ENCODE measurements at regions not wholly inside any gene's neighbourhood (a gene's known extent, or its start where the extent isn't known, plus 50 kb on each side); places are given as distances from the start of the nearest gene placed in this dataset.

DNA sequence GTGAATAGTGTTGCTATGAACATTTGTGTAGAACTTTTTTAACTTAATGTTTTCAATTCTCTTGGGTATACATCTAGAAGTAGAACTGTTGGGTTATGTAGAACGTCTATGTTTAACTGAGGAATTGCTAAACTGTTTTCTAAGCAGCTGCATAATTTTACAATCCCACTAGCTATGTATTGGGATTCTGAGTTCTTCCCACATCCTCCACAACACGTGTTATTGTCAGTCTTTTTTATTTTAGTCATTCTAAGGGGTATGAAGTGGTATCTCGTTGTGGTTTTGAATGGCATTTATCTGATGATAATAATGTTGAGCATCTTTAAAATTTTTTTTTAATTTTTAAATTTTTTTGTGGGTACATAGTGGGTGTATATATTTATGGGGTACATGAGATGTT is 55.0 kb upstream of the NPHP3 start:
- Histone ChIP-seq H3K79me2 (ENCODE audit: insufficient read depth, low read length) (no peaks in the 10 kb centered on the region), H2AFZ (ENCODE audit: low read length) (no peak overlapping the region), H3K36me3 (ENCODE audit: insufficient read depth, low read length) (no peaks in the 10 kb centered on the region), H3K27ac (ENCODE audit: low read depth, low read length) (no peak overlapping the region), H4K20me1 (ENCODE audit: insufficient read depth, low read length) (no peaks in the 10 kb centered on the region), H3K4me3 (ENCODE audit: insufficient read depth, low read length) (no peak overlapping the region), H3K4me1 (ENCODE audit: insufficient read depth, low read length) (no peaks in the 10 kb centered on the region), H3K4me2 (ENCODE audit: insufficient read depth, low read length) (no peak overlapping the region), H3K27me3 (ENCODE audit: insufficient read depth, low read length) (no peaks in the 10 kb centered on the region), H3K9me3 (ENCODE audit: low read depth, low read length) (no peaks in the 10 kb centered on the region)
- TF ChIP-seq CTCF (IDR thresholded peaks at IDR 0.05; ENCODE audit: extremely low read depth, low read depth, low read length) = no peak
- no peak for DNase-seq (ENCODE audit: insufficient read length, low spot score, missing footprints)

DNA sequence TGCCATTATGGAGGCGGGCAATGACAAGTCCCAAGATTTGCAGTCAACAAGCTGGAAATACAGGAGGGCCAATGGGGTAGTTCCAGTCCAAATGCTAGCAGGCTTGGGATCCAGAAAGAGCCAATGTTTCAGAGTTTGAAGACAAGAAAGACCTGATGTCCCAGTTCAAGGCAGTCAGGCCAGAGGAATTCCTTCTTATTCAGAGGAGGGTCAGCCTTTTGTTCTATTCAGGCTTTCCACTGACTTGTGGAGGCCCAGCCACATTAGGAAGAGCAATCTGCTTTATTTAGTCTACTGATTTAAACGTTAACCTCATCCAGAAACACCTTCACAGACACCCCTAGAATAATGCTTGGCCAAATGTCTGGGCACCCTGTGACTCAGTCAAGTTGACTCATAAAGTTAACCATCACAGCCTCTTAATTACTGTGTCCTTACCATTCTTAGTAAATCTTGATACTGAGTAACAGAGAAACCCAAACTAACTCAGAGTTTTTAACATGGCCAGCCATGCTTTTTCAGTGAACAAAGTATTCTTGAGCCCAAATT is 50.9 kb upstream of the NPHP3 start:
- Histone ChIP-seq H3K79me2 (ENCODE audit: insufficient read depth, low read length) (no peaks in the 10 kb centered on the region), H3K4me3 (ENCODE audit: insufficient read depth, low read length) (no peak overlapping the region), H3K4me1 (ENCODE audit: insufficient read depth, low read length) (no peaks in the 10 kb centered on the region), H3K4me2 (ENCODE audit: insufficient read depth, low read length) (no peak overlapping the region), H2AFZ (ENCODE audit: low read length) (no peak overlapping the region), H3K36me3 (ENCODE audit: insufficient read depth, low read length) (no peaks in the 10 kb centered on the region), H3K27ac (ENCODE audit: low read depth, low read length) (no peak overlapping the region), H3K9me3 (ENCODE audit: low read depth, low read length) (no peaks in the 10 kb centered on the region), H3K27me3 (ENCODE audit: insufficient read depth, low read length) (no peaks in the 10 kb centered on the region), H4K20me1 (ENCODE audit: insufficient read depth, low read length) (no peaks in the 10 kb centered on the region)
- DNase-seq (ENCODE audit: insufficient read length, low spot score, missing footprints) = no peak
- TF ChIP-seq CTCF (IDR thresholded peaks at IDR 0.05; ENCODE audit: extremely low read depth, low read depth, low read length) = no peak

DNA sequence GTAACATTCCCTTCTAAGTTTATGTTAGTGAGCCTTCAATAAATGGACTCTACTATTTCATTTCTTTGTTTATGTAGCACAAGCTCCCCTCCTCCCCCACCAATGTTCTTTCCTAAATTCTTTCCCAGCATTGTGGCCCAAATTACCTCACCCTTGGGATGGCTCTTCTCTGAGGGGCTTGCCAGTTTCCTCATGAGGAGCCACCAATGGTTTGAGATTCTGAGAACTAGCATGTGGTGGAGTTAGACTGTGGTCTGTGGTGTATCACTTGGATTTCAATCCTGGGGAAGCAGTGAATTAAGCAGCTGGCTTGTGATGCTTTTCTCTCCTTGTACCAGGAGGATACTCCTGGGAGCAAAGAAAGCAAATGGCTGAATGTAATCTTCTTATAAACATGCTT is 50.0 kb upstream of the NPHP3 start:
- no peak overlapping the region for H3K4me2 ChIP-seq (ENCODE audit: insufficient read depth, low read length)
- no peaks in the 10 kb centered on the region for H3K79me2 ChIP-seq (ENCODE audit: insufficient read depth, low read length)
- H3K4me3 ChIP-seq (ENCODE audit: insufficient read depth, low read length) = no peak overlapping the region
- H3K27me3 ChIP-seq (ENCODE audit: insufficient read depth, low read length) = no peaks in the 10 kb centered on the region
- H2AFZ ChIP-seq (ENCODE audit: low read length) = no peak overlapping the region
- H3K4me1 ChIP-seq (ENCODE audit: insufficient read depth, low read length) = no peaks in the 10 kb centered on the region
- H4K20me1 ChIP-seq (ENCODE audit: insufficient read depth, low read length) = no peaks in the 10 kb centered on the region
- no peaks in the 10 kb centered on the region for H3K36me3 ChIP-seq (ENCODE audit: insufficient read depth, low read length)
- no peak for DNase-seq (ENCODE audit: insufficient read length, low spot score, missing footprints)
- no peak for TF ChIP-seq CTCF (IDR thresholded peaks at IDR 0.05; ENCODE audit: extremely low read depth, low read depth, low read length)
- no peaks in the 10 kb centered on the region for H3K9me3 ChIP-seq (ENCODE audit: low read depth, low read length)
- no peak overlapping the region for H3K27ac ChIP-seq (ENCODE audit: low read depth, low read length)

All from osteoblast (primary cell).